GM13977 (cell line): ENCODE measurements at regions not wholly inside any gene's neighbourhood (a gene's known extent, or its start where the extent isn't known, plus 50 kb on each side); places are given as distances from the start of the nearest gene placed in this dataset.

Experiments used
- DNase-seq: peaks from one replicate; pipeline ENCODE4 v3.0.0; 2012; ENCODE audit warnings: low spot score
- in situ Hi-C: fragments of 300-500 bp; cut with MboI; formaldehyde crosslinking; loops from one replicate; pipeline ENCODE4 v1.12.0; 2022; ENCODE audit warnings: low sequenced_read_pairs, low pct_unique_long_range_greater_than_20kb, mixed read lengths, inconsistent platforms; ENCODE audit not compliant: unreplicated experiment
- TF ChIP-seq, protein P1 (sequence below): IDR thresholded peaks from 2 replicates; pipeline ENCODE4 v1.5.1; 2012; ENCODE audit warnings: mild to moderate bottlenecking, control low read depth; ENCODE audit not compliant: insufficient read depth; ENCODE audit errors: extremely low read depth, missing control alignments

- in situ Hi-C loops, result no loop called here
- TF ChIP-seq, protein P1, sequence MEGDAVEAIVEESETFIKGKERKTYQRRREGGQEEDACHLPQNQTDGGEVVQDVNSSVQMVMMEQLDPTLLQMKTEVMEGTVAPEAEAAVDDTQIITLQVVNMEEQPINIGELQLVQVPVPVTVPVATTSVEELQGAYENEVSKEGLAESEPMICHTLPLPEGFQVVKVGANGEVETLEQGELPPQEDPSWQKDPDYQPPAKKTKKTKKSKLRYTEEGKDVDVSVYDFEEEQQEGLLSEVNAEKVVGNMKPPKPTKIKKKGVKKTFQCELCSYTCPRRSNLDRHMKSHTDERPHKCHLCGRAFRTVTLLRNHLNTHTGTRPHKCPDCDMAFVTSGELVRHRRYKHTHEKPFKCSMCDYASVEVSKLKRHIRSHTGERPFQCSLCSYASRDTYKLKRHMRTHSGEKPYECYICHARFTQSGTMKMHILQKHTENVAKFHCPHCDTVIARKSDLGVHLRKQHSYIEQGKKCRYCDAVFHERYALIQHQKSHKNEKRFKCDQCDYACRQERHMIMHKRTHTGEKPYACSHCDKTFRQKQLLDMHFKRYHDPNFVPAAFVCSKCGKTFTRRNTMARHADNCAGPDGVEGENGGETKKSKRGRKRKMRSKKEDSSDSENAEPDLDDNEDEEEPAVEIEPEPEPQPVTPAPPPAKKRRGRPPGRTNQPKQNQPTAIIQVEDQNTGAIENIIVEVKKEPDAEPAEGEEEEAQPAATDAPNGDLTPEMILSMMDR, result no peak
- DNase-seq, result no peak
Observed at GRCh38 chrX:122047261-122047660, 999.9 kb downstream of the GLUD2 start.

DNA sequence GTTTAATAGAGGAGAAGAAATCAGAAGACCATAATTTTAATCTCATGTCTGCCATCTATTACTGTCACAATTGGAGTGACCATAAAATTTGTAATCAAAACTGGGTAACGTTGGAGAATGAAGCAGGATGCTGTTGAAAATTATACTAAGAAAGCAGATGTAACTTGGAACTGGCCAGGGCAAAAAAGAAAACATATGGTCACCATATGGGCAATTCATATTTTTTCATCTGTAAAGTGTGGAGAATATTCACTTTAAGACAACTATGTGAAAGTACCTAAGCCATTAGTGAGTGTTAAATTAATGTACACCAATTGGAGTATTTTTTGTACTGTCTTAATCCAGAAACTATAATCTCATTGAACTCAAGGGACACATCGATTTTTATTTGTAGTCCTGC, 1008.0 kb downstream of the GLUD2 start:
- DNase-seq, result no peak
- TF ChIP-seq, protein P1, result no peak
- in situ Hi-C loops, result no loop called here

DNA sequence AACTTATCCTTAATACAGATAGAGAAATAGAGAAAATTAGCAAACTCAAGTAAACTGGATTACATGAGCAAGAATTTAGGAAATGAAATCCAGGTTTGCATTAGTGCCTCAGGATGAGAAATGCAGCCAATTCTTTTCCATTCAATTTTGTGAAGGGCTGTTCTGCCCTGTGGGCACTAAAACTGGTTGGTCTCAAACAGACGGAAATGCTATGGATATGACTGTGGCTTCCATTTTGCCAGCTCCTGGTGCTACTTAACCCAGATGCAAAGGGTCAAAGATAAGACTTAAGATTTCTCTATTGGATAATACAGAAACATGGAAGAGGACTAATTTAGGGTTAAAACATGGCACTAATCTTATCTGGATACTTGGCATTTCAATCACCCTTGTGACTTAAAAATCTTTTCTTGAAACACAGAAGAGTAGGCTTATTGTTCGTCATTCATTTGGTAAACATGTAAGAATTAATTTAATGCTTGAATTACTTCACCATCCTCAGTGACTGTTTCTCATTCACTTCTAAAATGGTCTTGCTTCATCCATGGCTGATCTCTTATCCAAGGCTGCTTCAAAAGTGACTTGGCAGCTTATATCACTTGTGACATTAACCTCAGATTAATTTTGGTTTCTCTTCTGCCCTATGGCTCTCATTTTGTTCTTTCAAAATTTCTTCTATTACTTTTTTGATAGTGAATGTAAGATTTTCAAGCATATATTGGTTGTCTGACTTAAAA, 1008.7 kb downstream of the GLUD2 start:
- in situ Hi-C loops, result no loop called here
- DNase-seq, result no peak
- TF ChIP-seq, protein P1, result no peak

- in situ Hi-C loops, result no loop called here
- DNase-seq, result no peak
- TF ChIP-seq, protein P1, result no peak
Observed at GRCh38 chrX:122076241-122076640, 1028.8 kb downstream of the GLUD2 start.

DNA sequence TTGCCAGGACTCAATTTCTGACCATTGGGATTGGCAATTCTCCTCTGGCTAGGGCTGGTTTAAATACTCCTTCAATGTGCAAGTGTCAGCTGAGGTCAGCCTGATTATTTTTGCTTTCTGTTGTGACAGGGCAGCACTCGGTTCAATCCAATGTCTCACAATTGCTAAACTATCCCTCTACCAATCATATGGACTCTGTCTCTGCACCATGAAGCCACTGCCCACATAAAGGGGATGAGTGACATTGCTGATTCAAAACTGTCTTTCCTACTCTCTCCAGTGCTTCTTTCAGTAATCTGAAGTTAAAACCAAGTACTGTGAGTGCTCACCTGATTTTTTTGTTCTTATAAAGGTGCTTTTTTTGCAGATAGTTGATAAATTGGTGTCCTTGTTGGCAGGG, 1030.7 kb downstream of the GLUD2 start:
- in situ Hi-C loops, result no loop called here
- no peak for DNase-seq
- TF ChIP-seq, protein P1, result no peak

- TF ChIP-seq, protein P1, result no peak
- in situ Hi-C loops, result no loop called here
- no peak for DNase-seq
Observed at GRCh38 chrX:122087341-122087740, 1039.9 kb downstream of the GLUD2 start.
